ENCODE measurements at regions not wholly inside any gene's neighbourhood (a gene's known extent, or its start where the extent isn't known, plus 50 kb on each side); places are given as distances from the start of the nearest gene placed in this dataset.

DNA sequence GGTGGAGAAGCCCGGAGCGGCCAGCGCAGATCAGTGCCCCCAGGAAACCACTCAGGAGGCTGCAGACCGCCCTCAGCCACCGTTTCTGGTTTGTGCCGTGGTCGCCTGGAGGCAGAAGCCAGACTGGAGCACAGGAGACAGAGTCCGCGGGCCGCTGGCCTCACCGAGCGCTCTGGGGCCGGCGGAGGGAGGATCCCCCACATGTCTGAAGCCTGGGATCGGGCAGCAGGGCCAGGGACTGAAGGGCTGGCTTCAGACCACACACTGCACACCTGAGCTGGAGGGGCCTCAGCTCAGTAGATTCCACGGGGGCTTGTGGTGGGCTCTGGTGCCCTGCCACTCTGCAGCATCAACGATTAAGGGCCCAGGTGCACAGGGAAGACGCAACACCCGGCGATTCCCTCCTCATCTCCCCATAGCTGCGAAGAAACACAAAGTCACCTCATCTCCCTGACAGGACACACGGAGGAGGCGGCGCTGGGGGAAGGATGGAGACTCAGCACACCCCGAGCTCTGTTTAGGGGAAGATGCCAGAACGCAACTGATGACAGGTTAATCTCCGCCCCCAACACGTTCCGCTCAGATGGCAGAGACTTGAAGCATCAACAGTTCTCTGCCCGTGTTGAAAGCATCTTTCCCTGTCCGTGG lies 408.1 kb downstream of the GALR1 start:
- TF ChIP-seq, protein P1, sequence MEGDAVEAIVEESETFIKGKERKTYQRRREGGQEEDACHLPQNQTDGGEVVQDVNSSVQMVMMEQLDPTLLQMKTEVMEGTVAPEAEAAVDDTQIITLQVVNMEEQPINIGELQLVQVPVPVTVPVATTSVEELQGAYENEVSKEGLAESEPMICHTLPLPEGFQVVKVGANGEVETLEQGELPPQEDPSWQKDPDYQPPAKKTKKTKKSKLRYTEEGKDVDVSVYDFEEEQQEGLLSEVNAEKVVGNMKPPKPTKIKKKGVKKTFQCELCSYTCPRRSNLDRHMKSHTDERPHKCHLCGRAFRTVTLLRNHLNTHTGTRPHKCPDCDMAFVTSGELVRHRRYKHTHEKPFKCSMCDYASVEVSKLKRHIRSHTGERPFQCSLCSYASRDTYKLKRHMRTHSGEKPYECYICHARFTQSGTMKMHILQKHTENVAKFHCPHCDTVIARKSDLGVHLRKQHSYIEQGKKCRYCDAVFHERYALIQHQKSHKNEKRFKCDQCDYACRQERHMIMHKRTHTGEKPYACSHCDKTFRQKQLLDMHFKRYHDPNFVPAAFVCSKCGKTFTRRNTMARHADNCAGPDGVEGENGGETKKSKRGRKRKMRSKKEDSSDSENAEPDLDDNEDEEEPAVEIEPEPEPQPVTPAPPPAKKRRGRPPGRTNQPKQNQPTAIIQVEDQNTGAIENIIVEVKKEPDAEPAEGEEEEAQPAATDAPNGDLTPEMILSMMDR (conservative IDR thresholded peaks at IDR 0.05; ENCODE audit: low read depth, low read length), result no peak

DNA sequence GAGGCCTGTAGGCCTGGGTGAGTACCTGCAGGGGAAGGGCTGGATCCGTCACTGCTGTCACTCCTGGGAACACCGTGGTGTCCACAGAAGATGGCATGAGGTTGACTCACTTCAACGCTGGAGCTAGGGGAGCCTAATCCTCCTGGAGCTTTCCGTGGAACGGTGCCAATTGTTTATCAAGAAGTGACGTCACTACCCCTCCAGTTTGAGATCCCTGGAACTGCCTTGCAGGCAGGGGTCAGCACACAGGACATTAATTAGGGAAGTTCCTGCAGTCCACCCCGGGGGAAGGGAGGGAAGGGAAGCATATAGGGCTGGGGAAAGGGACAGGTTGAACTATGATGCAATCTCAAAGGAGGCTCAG lies 408.6 kb downstream of the GALR1 start:
- H3K4me2 ChIP-seq, result no peak overlapping the region
- no peaks in the 10 kb centered on the region for H3K79me2 ChIP-seq (ENCODE audit: insufficient read depth, low read depth)
- H2AFZ ChIP-seq (ENCODE audit: low read depth), result no peak overlapping the region
- H3K4me3 ChIP-seq (IDR thresholded peaks at IDR 0.05; ENCODE audit: insufficient read depth, low read depth, low read length), result no peak overlapping the region
- TF ChIP-seq, protein P1 (conservative IDR thresholded peaks at IDR 0.05; ENCODE audit: low read depth, low read length), result no peak
- no peaks in the 10 kb centered on the region for H3K36me3 ChIP-seq (ENCODE audit: insufficient read depth)
- H4K20me1 ChIP-seq (ENCODE audit: insufficient read depth), result no peaks in the 10 kb centered on the region
- no peaks in the 10 kb centered on the region for H3K27me3 ChIP-seq (ENCODE audit: insufficient read depth, low read depth)
- no peak overlapping the region for H3K9ac ChIP-seq
- no peak overlapping the region for H3K27ac ChIP-seq
- H3K4me1 ChIP-seq (ENCODE audit: low read depth, poor library complexity, severe bottlenecking), result no peaks in the 10 kb centered on the region

More for the DNA sequence above, 408.1 kb downstream of the GALR1 start:
- Histone ChIP-seq H3K4me2 (no peak overlapping the region), H3K4me1 (ENCODE audit: low read depth, poor library complexity, severe bottlenecking) (no peaks in the 10 kb centered on the region), H3K9ac (no peak overlapping the region), H3K36me3 (ENCODE audit: insufficient read depth) (no peaks in the 10 kb centered on the region), H3K27me3 (ENCODE audit: insufficient read depth, low read depth) (no peaks in the 10 kb centered on the region), H2AFZ (ENCODE audit: low read depth) (no peak overlapping the region), H3K27ac (no peak overlapping the region), H3K4me3 (IDR thresholded peaks at IDR 0.05; ENCODE audit: insufficient read depth, low read depth, low read length) (no peak overlapping the region), H3K79me2 (ENCODE audit: insufficient read depth, low read depth) (no peaks in the 10 kb centered on the region), H4K20me1 (ENCODE audit: insufficient read depth) (no peaks in the 10 kb centered on the region)

DNA sequence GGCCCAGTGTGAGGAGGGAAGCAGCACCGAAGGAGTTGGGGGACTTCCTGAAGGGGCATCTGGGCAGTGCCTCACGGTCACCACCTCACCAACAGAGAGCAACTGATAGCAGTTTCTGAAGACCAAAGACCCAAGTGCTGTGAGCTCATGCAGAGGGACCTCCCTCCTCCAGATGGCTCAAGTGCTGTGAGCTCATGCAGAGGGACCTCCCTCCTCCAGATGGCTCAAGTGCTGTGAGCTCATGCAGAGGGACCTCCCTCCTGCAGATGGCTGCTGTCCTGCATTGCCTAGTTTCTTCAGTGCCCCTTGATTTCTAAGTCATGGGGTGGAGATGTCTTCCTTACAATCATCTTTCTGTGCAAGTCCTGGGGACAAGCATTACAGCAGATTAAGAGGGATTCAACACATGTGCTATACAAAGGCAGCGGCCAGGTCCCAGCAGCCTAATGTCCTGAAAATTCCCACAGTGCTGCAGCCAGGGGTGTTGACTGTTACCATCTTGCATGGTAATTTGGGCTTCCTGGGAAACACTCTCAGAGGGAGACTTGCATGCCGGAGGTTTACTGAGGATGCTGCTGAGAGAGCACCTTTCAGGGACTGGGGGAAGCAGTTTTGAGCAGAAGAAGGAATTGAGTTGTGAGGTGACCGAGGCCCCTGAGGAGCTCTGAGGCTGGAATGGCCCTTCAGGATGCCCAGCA lies 409.3 kb downstream of the GALR1 start:
- no peak overlapping the region for H3K4me2 ChIP-seq
- H3K4me1 ChIP-seq (ENCODE audit: low read depth, poor library complexity, severe bottlenecking), result no peaks in the 10 kb centered on the region
- H3K27me3 ChIP-seq (ENCODE audit: insufficient read depth, low read depth), result no peaks in the 10 kb centered on the region
- H3K4me3 ChIP-seq (IDR thresholded peaks at IDR 0.05; ENCODE audit: insufficient read depth, low read depth, low read length), result no peak overlapping the region
- H3K27ac ChIP-seq, result no peak overlapping the region
- no peaks in the 10 kb centered on the region for H4K20me1 ChIP-seq (ENCODE audit: insufficient read depth)
- H2AFZ ChIP-seq (ENCODE audit: low read depth), result no peak overlapping the region
- H3K9ac ChIP-seq, result no peak overlapping the region
- no peaks in the 10 kb centered on the region for H3K36me3 ChIP-seq (ENCODE audit: insufficient read depth)
- no peaks in the 10 kb centered on the region for H3K79me2 ChIP-seq (ENCODE audit: insufficient read depth, low read depth)
- TF ChIP-seq, protein P1 (conservative IDR thresholded peaks at IDR 0.05; ENCODE audit: low read depth, low read length), result no peak

DNA sequence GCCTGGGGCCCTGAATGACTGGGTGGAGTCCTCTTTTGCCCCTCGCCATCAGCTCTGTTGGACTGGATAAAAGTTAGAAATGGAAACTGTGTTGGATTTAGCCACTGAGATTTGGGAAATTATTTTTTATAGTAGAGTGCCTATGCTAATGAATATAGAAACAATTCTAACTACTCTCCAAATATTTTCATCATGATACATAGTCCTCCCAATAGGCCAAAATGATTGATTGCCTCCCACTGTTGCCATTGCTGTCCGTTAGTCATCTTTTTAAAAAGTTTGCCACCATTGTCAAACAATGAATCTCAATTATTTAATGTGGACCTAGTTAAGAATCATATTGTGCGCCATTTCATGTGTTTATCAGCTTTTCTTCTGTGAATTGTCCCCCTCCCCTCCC lies 417.0 kb downstream of the GALR1 start:
- H3K27ac ChIP-seq, result no peak overlapping the region
- H3K4me3 ChIP-seq (IDR thresholded peaks at IDR 0.05; ENCODE audit: insufficient read depth, low read depth, low read length), result no peak overlapping the region
- H3K4me2 ChIP-seq, result no peak overlapping the region
- H3K27me3 ChIP-seq (ENCODE audit: insufficient read depth, low read depth), result no peaks in the 10 kb centered on the region
- H3K4me1 ChIP-seq (ENCODE audit: low read depth, poor library complexity, severe bottlenecking), result no peaks in the 10 kb centered on the region
- H3K36me3 ChIP-seq (ENCODE audit: insufficient read depth), result no peaks in the 10 kb centered on the region
- no peak overlapping the region for H2AFZ ChIP-seq (ENCODE audit: low read depth)
- TF ChIP-seq, protein P1 (conservative IDR thresholded peaks at IDR 0.05; ENCODE audit: low read depth, low read length), result no peak
- H3K9ac ChIP-seq, result no peak overlapping the region
- no peaks in the 10 kb centered on the region for H4K20me1 ChIP-seq (ENCODE audit: insufficient read depth)
- H3K79me2 ChIP-seq (ENCODE audit: insufficient read depth, low read depth), result no peaks in the 10 kb centered on the region

All from KMS-11 (cell line).